ENCODE measurements at regions not wholly inside any gene's neighbourhood (a gene's known extent, or its start where the extent isn't known, plus 50 kb on each side); places are given as distances from the start of the nearest gene placed in this dataset.

DNA sequence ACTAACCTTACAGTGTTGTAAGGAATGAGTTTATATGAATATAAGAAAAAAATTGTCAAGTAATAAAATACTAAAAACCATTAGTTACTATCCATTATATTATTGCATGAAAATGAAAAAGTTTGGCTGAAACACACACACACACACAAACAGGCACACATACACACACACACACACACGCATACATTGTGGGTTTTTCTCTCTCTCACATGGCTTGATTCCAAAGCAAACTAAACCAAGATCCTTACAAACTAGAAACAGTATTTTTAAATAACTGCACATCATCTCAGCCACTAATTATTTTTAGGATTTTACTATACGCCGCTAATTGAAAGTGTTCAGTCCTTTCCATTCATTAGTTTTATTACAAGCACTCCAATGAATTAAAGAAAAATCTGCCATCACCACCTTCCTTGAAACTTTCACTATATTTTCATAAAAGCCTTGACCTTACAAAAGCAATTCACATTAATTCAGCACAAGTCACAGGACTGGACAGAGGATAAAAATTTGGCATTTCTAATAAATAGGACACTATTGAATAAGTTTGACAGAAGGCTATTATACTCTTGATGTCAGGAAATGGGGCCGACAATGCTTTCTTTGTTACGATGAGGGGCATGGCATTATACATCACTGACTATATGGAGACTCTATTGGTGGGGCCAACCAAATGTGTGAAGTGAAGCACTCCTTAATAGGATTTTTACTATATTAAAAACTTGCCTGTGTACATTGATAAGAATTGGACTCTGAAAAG, 187.0 kb upstream of the ESRRG start:
- intact Hi-C loops (cut with micrococcal nuclease) (no loop called here), dilution Hi-C loops (cut with HindIII; ENCODE audit: low sequenced_read_pairs, unreplicated experiment) (no loop called here), in situ Hi-C loops (cut with MboI; ENCODE audit: low sequenced_read_pairs) (no loop called here)
- BruUV-seq (replicated peaks), result no TSS peak
- Histone ChIP-seq H4K8ac (ENCODE audit: low read depth in 2 of 2, low read length in 2 of 2) (no peak overlapping the region), H3K27ac (ENCODE audit: insufficient read depth, low read length) (no peak overlapping the region), H3K4me2 (ENCODE audit: low read depth, low read length) (no peak overlapping the region), H3K23ac (ENCODE audit: low read depth, low read length) (no peak overlapping the region), H2BK20ac (ENCODE audit: low read depth, low read length) (no peak overlapping the region), H3K9ac (ENCODE audit: low read depth, low read length) (no peak overlapping the region), H3K4me3 (ENCODE audit: insufficient read depth, low read depth, low read length) (no peak overlapping the region), H3K4me1 (ENCODE audit: control insufficient read depth, insufficient read depth, low read length) (no peaks in the 10 kb centered on the region), H3K18ac (ENCODE audit: low read depth, low read length) (no peak overlapping the region), H2BK5ac (ENCODE audit: low read depth, low read length, poor library complexity, severe bottlenecking) (no peak overlapping the region), H3K4ac (ENCODE audit: low read depth, low read length) (no peak overlapping the region), H2BK120ac (ENCODE audit: low read depth, low read length) (no peak overlapping the region), H3K9me3 (ENCODE audit: control insufficient read depth, insufficient read depth, low read length) (no peaks in the 10 kb centered on the region), H4K91ac (ENCODE audit: insufficient read depth, low read depth, low read length) (no peak overlapping the region), H2AK5ac (ENCODE audit: low read depth, low read length) (no peak overlapping the region), H2AK9ac (replicated peaks; ENCODE audit: low read depth, low read length, poor library complexity) (no peak overlapping the region), H2AFZ (replicated peaks; ENCODE audit: low read length, poor library complexity) (no peak overlapping the region), H3K36me3 (ENCODE audit: control insufficient read depth, insufficient read depth, low read length) (no peaks in the 10 kb centered on the region), H2BK15ac (ENCODE audit: low read depth, low read length) (no peak overlapping the region), H3K56ac (ENCODE audit: extremely low read depth, insufficient read depth, low read length) (no peak overlapping the region), H4K5ac (ENCODE audit: low read depth, low read length) (no peak overlapping the region), H4K20me1 (ENCODE audit: insufficient read depth, low read length) (no peaks in the 10 kb centered on the region), H3K9me1 (ENCODE audit: insufficient read depth, low read length) (no peaks in the 10 kb centered on the region), H3K27me3 (ENCODE audit: control insufficient read depth, insufficient read depth, low read length) (no peaks in the 10 kb centered on the region), H3K79me1 (ENCODE audit: low read depth in 1 of 2, low read length in 2 of 2) (no peaks in the 10 kb centered on the region), H3K14ac (replicated peaks; ENCODE audit: low read depth, low read length) (no peak overlapping the region)
- no CpG with 5 or more reads among the region's 5 CpGs for WGBS, 2 experiments (ENCODE audit: extremely low coverage in 2 of 2, insufficient read length in 1 of 2)
- CTCF ChIA-PET, result no interaction called here
- ATAC-seq (ENCODE audit: low read depth) (no peak), DNase-seq (peak; percentile 30)
- no peak for TF ChIP-seq RAD21 (IDR thresholded peaks at IDR 0.05; ENCODE audit: low read length)
- TF ChIP-seq MAZ (IDR thresholded peaks at IDR 0.05; ENCODE audit: borderline replicate concordance, low read depth, low read length), result no peak
- TF ChIP-seq, protein P1, sequence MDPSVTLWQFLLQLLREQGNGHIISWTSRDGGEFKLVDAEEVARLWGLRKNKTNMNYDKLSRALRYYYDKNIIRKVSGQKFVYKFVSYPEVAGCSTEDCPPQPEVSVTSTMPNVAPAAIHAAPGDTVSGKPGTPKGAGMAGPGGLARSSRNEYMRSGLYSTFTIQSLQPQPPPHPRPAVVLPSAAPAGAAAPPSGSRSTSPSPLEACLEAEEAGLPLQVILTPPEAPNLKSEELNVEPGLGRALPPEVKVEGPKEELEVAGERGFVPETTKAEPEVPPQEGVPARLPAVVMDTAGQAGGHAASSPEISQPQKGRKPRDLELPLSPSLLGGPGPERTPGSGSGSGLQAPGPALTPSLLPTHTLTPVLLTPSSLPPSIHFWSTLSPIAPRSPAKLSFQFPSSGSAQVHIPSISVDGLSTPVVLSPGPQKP (IDR thresholded peaks at IDR 0.05; ENCODE audit: borderline replicate concordance, low read depth, low read length), result no peak
- TF ChIP-seq NFE2L2 (IDR thresholded peaks at IDR 0.05; ENCODE audit: low read depth, low read length), result no peak
- TF ChIP-seq SMC3 (IDR thresholded peaks at IDR 0.05; ENCODE audit: low read depth, low read length), result no peak
- TF ChIP-seq CEBPB (IDR thresholded peaks at IDR 0.05; ENCODE audit: low read depth, low read length), result no peak
- TF ChIP-seq POLR2A (IDR thresholded peaks at IDR 0.05; ENCODE audit: low read depth, low read length), result no peak
- TF ChIP-seq BHLHE40 (IDR thresholded peaks at IDR 0.05; ENCODE audit: low read depth, low read length), result no peak
- TF ChIP-seq, protein P2, sequence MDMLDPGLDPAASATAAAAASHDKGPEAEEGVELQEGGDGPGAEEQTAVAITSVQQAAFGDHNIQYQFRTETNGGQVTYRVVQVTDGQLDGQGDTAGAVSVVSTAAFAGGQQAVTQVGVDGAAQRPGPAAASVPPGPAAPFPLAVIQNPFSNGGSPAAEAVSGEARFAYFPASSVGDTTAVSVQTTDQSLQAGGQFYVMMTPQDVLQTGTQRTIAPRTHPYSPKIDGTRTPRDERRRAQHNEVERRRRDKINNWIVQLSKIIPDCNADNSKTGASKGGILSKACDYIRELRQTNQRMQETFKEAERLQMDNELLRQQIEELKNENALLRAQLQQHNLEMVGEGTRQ (IDR thresholded peaks at IDR 0.05; ENCODE audit: low read depth, low read length), result no peak
- TF ChIP-seq MAFK (IDR thresholded peaks at IDR 0.05; ENCODE audit: low read depth, low read length), result no peak
- no peak for TF ChIP-seq CHD1 (IDR thresholded peaks at IDR 0.05; ENCODE audit: low read depth, low read length)
- TF ChIP-seq, protein P3, sequence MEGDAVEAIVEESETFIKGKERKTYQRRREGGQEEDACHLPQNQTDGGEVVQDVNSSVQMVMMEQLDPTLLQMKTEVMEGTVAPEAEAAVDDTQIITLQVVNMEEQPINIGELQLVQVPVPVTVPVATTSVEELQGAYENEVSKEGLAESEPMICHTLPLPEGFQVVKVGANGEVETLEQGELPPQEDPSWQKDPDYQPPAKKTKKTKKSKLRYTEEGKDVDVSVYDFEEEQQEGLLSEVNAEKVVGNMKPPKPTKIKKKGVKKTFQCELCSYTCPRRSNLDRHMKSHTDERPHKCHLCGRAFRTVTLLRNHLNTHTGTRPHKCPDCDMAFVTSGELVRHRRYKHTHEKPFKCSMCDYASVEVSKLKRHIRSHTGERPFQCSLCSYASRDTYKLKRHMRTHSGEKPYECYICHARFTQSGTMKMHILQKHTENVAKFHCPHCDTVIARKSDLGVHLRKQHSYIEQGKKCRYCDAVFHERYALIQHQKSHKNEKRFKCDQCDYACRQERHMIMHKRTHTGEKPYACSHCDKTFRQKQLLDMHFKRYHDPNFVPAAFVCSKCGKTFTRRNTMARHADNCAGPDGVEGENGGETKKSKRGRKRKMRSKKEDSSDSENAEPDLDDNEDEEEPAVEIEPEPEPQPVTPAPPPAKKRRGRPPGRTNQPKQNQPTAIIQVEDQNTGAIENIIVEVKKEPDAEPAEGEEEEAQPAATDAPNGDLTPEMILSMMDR (conservative IDR thresholded peaks at IDR 0.05; ENCODE audit: low read depth, low read length), result no peak
- no peak for TF ChIP-seq RFX5 (IDR thresholded peaks at IDR 0.05; ENCODE audit: low read depth, low read length)
- no peak for TF ChIP-seq MXI1 (IDR thresholded peaks at IDR 0.05; ENCODE audit: borderline replicate concordance, low read depth, low read length)
- TF ChIP-seq RCOR1 (IDR thresholded peaks at IDR 0.05; ENCODE audit: insufficient replicate concordance, low read length), result no peak
- no peak for TF ChIP-seq FOS (IDR thresholded peaks at IDR 0.05; ENCODE audit: low read depth, low read length)
- POLR2A ChIA-PET (ENCODE audit: unreplicated experiment), result no interaction called here

Data from IMR-90 (cell line).